ENCODE measurements at regions not wholly inside any gene's neighbourhood (a gene's known extent, or its start where the extent isn't known, plus 50 kb on each side); places are given as distances from the start of the nearest gene placed in this dataset.

DNA sequence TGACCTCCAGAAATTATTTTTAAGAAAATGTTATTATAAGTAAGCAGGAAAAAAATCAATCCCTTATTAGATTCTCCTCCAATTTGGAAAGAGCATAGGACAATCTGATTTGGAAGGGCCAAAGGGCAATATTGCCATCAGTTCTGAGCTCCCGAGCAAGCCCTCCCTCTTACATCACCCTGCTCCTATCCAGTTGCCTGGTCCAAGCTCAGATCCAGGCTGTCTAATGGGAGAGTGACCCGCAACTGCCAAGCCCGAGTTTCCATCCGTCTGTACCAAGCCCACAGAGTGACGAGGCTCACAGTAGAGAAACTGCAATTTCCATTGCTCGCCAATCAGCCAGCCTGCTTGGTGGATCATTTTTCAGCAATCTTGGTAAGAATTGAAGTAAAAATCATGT lies 187.7 kb downstream of the MEX3B start:
- H3K27ac Mint-ChIP-seq (ENCODE audit: unreplicated experiment) = no peak overlapping the region
- H3K9me3 Mint-ChIP-seq (ENCODE audit: low read depth) = no peaks in the 10 kb centered on the region
- no peak for DNase-seq (ENCODE audit: low spot score)
- TF ChIP-seq, protein P1, sequence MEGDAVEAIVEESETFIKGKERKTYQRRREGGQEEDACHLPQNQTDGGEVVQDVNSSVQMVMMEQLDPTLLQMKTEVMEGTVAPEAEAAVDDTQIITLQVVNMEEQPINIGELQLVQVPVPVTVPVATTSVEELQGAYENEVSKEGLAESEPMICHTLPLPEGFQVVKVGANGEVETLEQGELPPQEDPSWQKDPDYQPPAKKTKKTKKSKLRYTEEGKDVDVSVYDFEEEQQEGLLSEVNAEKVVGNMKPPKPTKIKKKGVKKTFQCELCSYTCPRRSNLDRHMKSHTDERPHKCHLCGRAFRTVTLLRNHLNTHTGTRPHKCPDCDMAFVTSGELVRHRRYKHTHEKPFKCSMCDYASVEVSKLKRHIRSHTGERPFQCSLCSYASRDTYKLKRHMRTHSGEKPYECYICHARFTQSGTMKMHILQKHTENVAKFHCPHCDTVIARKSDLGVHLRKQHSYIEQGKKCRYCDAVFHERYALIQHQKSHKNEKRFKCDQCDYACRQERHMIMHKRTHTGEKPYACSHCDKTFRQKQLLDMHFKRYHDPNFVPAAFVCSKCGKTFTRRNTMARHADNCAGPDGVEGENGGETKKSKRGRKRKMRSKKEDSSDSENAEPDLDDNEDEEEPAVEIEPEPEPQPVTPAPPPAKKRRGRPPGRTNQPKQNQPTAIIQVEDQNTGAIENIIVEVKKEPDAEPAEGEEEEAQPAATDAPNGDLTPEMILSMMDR (IDR thresholded peaks at IDR 0.05) = no peak
- peaks cover under 1% of the 10 kb centered on the region for H3K4me1 Mint-ChIP-seq (ENCODE audit: low read depth)
- H3K36me3 Mint-ChIP-seq (ENCODE audit: low read depth) = peaks cover 6% of the 10 kb centered on the region
- H3K27me3 Mint-ChIP-seq (ENCODE audit: low read depth) = no peaks in the 10 kb centered on the region
- no peak overlapping the region for H3K4me3 Mint-ChIP-seq (ENCODE audit: unreplicated experiment)

DNA sequence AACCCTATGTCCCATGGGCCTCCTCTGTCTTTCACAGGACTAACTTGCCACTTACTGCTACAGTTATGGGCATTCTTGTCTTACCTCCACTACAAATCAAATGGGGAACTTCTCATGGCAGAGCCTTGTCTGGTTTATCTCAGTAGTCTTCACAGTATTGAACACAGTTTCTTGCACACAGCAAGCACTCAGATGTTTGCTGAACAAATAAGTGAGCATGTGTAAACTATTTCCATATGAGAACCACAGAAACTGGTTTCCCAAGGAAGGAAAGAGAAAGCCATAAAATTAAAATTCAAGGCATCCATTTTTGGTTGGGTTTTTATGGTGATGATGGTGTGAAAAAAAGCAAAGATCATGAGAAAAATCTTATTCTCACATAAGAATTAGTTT lies 189.2 kb downstream of the MEX3B start:
- Mint-ChIP-seq H3K4me3 (ENCODE audit: unreplicated experiment) (no peak overlapping the region), H3K9me3 (ENCODE audit: low read depth) (no peaks in the 10 kb centered on the region), H3K4me1 (ENCODE audit: low read depth) (peaks cover 10% of the 10 kb centered on the region), H3K36me3 (ENCODE audit: low read depth) (peaks cover 5% of the 10 kb centered on the region), H3K27me3 (ENCODE audit: low read depth) (no peaks in the 10 kb centered on the region), H3K27ac (ENCODE audit: unreplicated experiment) (no peak overlapping the region)
- TF ChIP-seq, protein P1 (IDR thresholded peaks at IDR 0.05) = no peak
- DNase-seq (ENCODE audit: low spot score) = no peak

DNA sequence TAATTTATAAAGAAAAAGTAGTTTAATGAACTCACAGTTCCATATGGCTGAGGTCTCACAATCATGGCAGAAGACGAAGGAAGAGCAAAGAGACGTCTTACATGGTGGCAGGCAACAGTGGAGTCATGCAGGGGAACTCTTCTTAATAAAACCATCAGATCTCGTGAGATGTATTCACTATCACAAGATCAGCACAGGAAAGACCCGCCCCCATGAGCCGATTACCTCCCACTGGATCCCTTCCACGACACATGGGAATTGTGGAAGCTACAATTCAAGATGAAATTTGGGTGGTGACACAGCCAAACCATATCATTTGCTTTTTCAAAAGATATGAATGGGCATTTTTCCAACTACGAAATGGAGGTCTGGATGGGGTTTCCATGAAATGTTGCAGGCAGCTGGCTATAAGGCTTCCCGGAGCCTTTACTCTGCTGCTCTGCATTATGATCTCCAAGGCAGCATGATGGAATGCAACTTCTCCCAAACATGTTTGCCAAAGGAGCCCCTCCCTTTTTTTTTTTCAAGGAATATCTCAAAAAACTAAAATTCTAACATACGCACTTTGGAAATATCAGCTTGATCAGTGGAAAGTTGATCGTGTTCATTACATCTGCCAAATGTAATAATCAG lies 189.7 kb downstream of the MEX3B start:
- Mint-ChIP-seq H3K4me1 (ENCODE audit: low read depth) (peaks cover 10% of the 10 kb centered on the region), H3K27me3 (ENCODE audit: low read depth) (no peaks in the 10 kb centered on the region), H3K27ac (ENCODE audit: unreplicated experiment) (no peak overlapping the region), H3K4me3 (ENCODE audit: unreplicated experiment) (no peak overlapping the region), H3K36me3 (ENCODE audit: low read depth) (peaks cover 5% of the 10 kb centered on the region), H3K9me3 (ENCODE audit: low read depth) (no peaks in the 10 kb centered on the region)
- DNase-seq (ENCODE audit: low spot score) = no peak
- TF ChIP-seq, protein P1 (IDR thresholded peaks at IDR 0.05) = no peak

DNA sequence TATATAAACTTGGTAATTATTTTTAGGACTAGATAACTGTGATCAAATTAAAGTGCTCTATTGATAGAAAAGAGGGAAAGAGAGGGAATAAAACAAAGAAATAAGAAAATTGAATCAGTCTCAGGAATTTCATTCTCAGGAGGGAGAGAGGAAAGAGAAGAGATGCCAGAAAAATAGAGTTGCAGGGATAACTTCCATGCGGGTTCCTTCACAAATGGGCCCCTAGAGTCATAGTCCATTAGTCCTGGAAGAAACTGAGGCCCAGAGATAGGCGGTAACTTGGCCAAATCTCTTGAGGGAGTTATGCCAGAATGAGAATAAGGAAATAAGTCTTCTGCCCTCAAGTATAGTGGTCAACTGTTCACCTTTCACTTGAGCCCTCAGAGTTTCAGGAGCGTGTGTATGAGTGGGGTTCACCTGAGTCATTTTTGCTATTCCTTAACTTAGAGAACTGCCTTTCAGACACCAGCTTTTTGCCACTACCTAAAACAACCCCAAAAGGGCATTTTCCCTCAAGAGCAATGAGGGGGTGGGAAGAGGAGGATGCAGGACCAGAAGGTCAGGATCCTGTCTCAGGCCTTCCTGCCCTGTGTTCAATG lies 192.6 kb downstream of the MEX3B start:
- Mint-ChIP-seq H3K9me3 (ENCODE audit: low read depth) (no peaks in the 10 kb centered on the region), H3K4me3 (ENCODE audit: unreplicated experiment) (no peak overlapping the region), H3K36me3 (ENCODE audit: low read depth) (peaks cover 4% of the 10 kb centered on the region), H3K27ac (ENCODE audit: unreplicated experiment) (no peak overlapping the region), H3K4me1 (ENCODE audit: low read depth) (peaks cover 10% of the 10 kb centered on the region), H3K27me3 (ENCODE audit: low read depth) (no peaks in the 10 kb centered on the region)
- TF ChIP-seq, protein P1 (IDR thresholded peaks at IDR 0.05) = no peak
- no peak for DNase-seq (ENCODE audit: low spot score)

DNA sequence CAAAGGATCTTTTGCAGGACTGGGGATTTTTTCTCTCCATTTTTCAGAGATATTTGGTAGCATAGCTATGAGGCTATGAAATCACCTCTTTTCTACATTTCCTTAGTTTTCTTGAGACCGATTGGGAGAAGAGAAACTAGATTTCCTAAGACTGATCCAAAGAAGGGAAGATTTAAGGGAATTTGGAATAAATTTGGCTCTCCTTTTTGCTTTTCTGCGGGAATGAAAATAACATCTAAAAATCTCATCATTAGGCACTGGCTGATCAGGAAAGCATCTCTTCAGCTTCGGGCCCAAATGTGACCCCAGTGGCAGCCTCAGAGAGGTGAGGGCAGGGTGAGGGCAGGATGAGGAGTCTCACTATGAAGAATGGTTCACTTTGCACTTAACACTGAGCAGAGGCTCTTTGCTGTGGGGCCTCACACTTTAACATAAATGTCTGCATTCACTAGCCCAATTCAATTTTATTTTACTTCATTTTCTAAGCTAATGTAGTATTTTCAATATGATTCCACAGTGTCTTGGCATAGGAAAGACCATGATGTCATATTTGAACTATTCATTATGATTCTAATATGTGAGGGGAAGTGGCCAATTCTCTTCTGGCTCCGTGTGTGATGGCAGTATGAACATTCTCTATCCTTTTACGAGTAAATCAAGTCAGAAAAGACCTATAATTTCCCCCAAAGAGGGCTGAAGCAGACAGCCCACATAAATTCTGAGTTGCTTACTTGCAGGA lies 193.2 kb downstream of the MEX3B start:
- DNase-seq (ENCODE audit: low spot score) = no peak
- Mint-ChIP-seq H3K27me3 (ENCODE audit: low read depth) (no peaks in the 10 kb centered on the region), H3K4me3 (ENCODE audit: unreplicated experiment) (no peak overlapping the region), H3K9me3 (ENCODE audit: low read depth) (no peaks in the 10 kb centered on the region), H3K27ac (ENCODE audit: unreplicated experiment) (no peak overlapping the region), H3K4me1 (ENCODE audit: low read depth) (peaks cover 10% of the 10 kb centered on the region), H3K36me3 (ENCODE audit: low read depth) (peaks cover 4% of the 10 kb centered on the region)
- TF ChIP-seq, protein P1 (IDR thresholded peaks at IDR 0.05) = no peak

All from chondrocyte (in vitro differentiated cells).